Neural crest cell (in vitro differentiated cells): ENCODE measurements at regions not wholly inside any gene's neighbourhood (a gene's known extent, or its start where the extent isn't known, plus 50 kb on each side); places are given as distances from the start of the nearest gene placed in this dataset.

Experiments used
- DNase-seq: peaks from one replicate; pipeline ENCODE4 v3.0.0; 2021; ENCODE audit warnings: low read depth, mixed read lengths, low spot score
- H3K27ac Mint-ChIP-seq: one replicate; pipeline ENCODE4 v1.8.0; 2021; ENCODE audit warnings: mild to moderate bottlenecking, mixed read lengths; ENCODE audit not compliant: unreplicated experiment
- H3K27me3 Mint-ChIP-seq: 2 replicates; pipeline ENCODE4 v1.8.0; 2021; ENCODE audit warnings: low read depth, mild to moderate bottlenecking, mixed read lengths
- H3K36me3 Mint-ChIP-seq: 2 replicates; pipeline ENCODE4 v1.8.0; 2021; ENCODE audit warnings: low read depth, mild to moderate bottlenecking, mixed read lengths
- H3K4me1 Mint-ChIP-seq: 2 replicates; pipeline ENCODE4 v1.8.0; 2021; ENCODE audit warnings: mixed read lengths
- H3K4me3 Mint-ChIP-seq: one replicate; pipeline ENCODE4 v1.8.0; 2021; ENCODE audit warnings: mild to moderate bottlenecking, mixed read lengths
- H3K9me3 Mint-ChIP-seq: 2 replicates; pipeline ENCODE4 v1.8.0; 2021; ENCODE audit warnings: mixed read lengths
- CTCF ChIP-seq: fragments of 200-600 bp; sonication (generic); conservative IDR thresholded peaks from 2 replicates; pipeline ENCODE4 v1.5.0; 2021; ENCODE audit warnings: antibody characterized with exemption, mild to moderate bottlenecking

GRCh38 chr1:95440511-95440910, 206.5 kb downstream of the RWDD3 start:
- TF ChIP-seq CTCF = no peak
- no peak overlapping the region for H3K4me3 Mint-ChIP-seq
- no peak for DNase-seq
- peaks cover 22% of the 10 kb centered on the region for H3K4me1 Mint-ChIP-seq
- no peaks in the 10 kb centered on the region for H3K9me3 Mint-ChIP-seq
- H3K36me3 Mint-ChIP-seq = no peaks in the 10 kb centered on the region
- H3K27ac Mint-ChIP-seq = no peak overlapping the region
- no peaks in the 10 kb centered on the region for H3K27me3 Mint-ChIP-seq

- no peak for TF ChIP-seq CTCF
- Mint-ChIP-seq H3K27ac (no peak overlapping the region), H3K4me3 (no peak overlapping the region), H3K9me3 (peaks cover 5% of the 10 kb centered on the region), H3K27me3 (no peaks in the 10 kb centered on the region), H3K4me1 (no peaks in the 10 kb centered on the region), H3K36me3 (no peaks in the 10 kb centered on the region)
- no peak for DNase-seq
These were observed 215.5 kb downstream of the RWDD3 start for GRCh38 chr1:95449516-95449915.

- H3K4me1 Mint-ChIP-seq = no peaks in the 10 kb centered on the region
- peak; percentile 21 for TF ChIP-seq CTCF
- no peaks in the 10 kb centered on the region for H3K27me3 Mint-ChIP-seq
- no peak for DNase-seq
- H3K36me3 Mint-ChIP-seq = no peaks in the 10 kb centered on the region
- peaks cover 5% of the 10 kb centered on the region for H3K9me3 Mint-ChIP-seq
- H3K4me3 Mint-ChIP-seq = no peak overlapping the region
- no peak overlapping the region for H3K27ac Mint-ChIP-seq
These were observed 217.0 kb downstream of the RWDD3 start for GRCh38 chr1:95451054-95451453.

DNA sequence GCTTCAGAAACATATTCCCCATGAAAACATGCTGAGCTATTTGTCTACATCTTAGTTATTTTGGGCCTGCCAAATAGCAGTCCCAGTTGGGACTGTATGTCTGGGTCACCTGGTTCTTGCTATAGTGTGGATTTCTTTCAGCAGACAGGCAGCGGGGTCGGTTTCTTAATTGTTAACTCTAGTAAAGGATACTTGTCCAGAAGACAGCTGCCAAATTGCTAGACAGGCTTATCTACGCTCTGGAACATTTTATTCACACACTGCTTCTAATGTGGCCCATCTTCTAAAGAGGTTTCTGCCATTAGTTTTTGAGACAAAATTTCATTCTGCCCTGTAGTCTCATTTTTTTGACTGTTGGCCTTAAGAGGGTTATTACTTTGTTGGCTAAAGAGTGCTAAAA, 217.9 kb downstream of the RWDD3 start:
- DNase-seq = no peak
- no peak for TF ChIP-seq CTCF
- Mint-ChIP-seq H3K27ac (no peak overlapping the region), H3K27me3 (no peaks in the 10 kb centered on the region), H3K4me3 (no peak overlapping the region), H3K36me3 (no peaks in the 10 kb centered on the region), H3K4me1 (no peaks in the 10 kb centered on the region), H3K9me3 (peaks cover 5% of the 10 kb centered on the region)

GRCh38 chr1:95453053-95453452, 219.0 kb downstream of the RWDD3 start:
- H3K9me3 Mint-ChIP-seq = peaks cover 5% of the 10 kb centered on the region
- no peak overlapping the region for H3K4me3 Mint-ChIP-seq
- no peak for TF ChIP-seq CTCF
- DNase-seq = no peak
- no peak overlapping the region for H3K27ac Mint-ChIP-seq
- H3K4me1 Mint-ChIP-seq = no peaks in the 10 kb centered on the region
- no peaks in the 10 kb centered on the region for H3K36me3 Mint-ChIP-seq
- H3K27me3 Mint-ChIP-seq = no peaks in the 10 kb centered on the region

DNA sequence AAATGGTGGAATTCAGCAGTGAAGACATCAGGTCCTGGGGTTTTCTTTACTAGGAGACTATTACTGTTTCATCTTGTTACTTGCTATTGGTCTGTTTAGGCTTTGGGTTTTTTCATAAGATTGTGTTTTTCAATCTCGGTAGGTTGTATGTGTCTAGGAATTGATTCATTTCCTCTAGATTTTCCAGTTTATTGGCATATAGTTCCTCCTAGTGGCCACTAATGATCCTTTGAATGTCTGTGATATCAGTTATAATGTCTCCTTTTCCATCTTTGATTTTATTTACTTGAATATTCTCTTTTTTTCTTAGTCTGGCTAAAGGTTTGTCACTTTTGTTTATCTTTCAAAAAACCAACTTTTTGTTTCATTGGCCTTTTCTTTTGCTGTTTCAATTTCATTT, 233.0 kb downstream of the RWDD3 start:
- Mint-ChIP-seq H3K36me3 (no peaks in the 10 kb centered on the region), H3K4me1 (no peaks in the 10 kb centered on the region), H3K27ac (no peak overlapping the region), H3K27me3 (no peaks in the 10 kb centered on the region), H3K4me3 (no peak overlapping the region), H3K9me3 (peaks cover 13% of the 10 kb centered on the region)
- TF ChIP-seq CTCF = peak; percentile 29
- no peak for DNase-seq
